HG02981 (cell line): ENCODE measurements at regions not wholly inside any gene's neighbourhood (a gene's known extent, or its start where the extent isn't known, plus 50 kb on each side); places are given as distances from the start of the nearest gene placed in this dataset.

Experiments
- ATAC-seq: cut with Tn5 transposase; IDR thresholded peaks from one replicate; pipeline ENCODE4 v1.9.1; 2021; ENCODE audit warnings: mild to moderate bottlenecking, moderate library complexity; ENCODE audit not compliant: unreplicated experiment

- ATAC-seq: no peak
These were observed 369.7 kb upstream of the ERCC4 start for GRCh38 chr16:13550254-13550653.

- no peak for ATAC-seq
These were observed 367.6 kb upstream of the ERCC4 start for GRCh38 chr16:13552062-13552959.

- no peak for ATAC-seq
These were observed 367.0 kb upstream of the ERCC4 start for GRCh38 chr16:13552960-13553257.

- no peak for ATAC-seq
These were observed 366.4 kb upstream of the ERCC4 start for GRCh38 chr16:13553453-13553985.

GRCh38 chr16:13554005-13554404, 365.9 kb upstream of the ERCC4 start:
- ATAC-seq: no peak

- ATAC-seq: no peak
These were observed 365.3 kb upstream of the ERCC4 start for GRCh38 chr16:13554643-13555042.

- no peak for ATAC-seq
These were observed 362.5 kb upstream of the ERCC4 start for GRCh38 chr16:13557418-13557817.

- no peak for ATAC-seq
These were observed 361.2 kb upstream of the ERCC4 start for GRCh38 chr16:13558752-13559151.

GRCh38 chr16:13559624-13560023, 360.3 kb upstream of the ERCC4 start:
- no peak for ATAC-seq

- no peak for ATAC-seq
These were observed 359.8 kb upstream of the ERCC4 start for GRCh38 chr16:13560151-13560550.

- ATAC-seq: no peak
These were observed 358.5 kb upstream of the ERCC4 start for GRCh38 chr16:13561291-13562070.

- ATAC-seq: no peak
These were observed 351.2 kb upstream of the ERCC4 start for GRCh38 chr16:13568803-13569202.

- ATAC-seq: no peak
These were observed 350.0 kb upstream of the ERCC4 start for GRCh38 chr16:13569986-13570385.

GRCh38 chr16:13571036-13571435, 348.9 kb upstream of the ERCC4 start:
- no peak for ATAC-seq

- no peak for ATAC-seq
These were observed 346.1 kb upstream of the ERCC4 start for GRCh38 chr16:13573903-13574302.

- ATAC-seq: no peak
These were observed 333.9 kb upstream of the ERCC4 start for GRCh38 chr16:13586051-13586450.

- no peak for ATAC-seq
These were observed 332.8 kb upstream of the ERCC4 start for GRCh38 chr16:13587181-13587580.

GRCh38 chr16:13594823-13595222, 325.1 kb upstream of the ERCC4 start:
- ATAC-seq: no peak

- ATAC-seq: no peak
These were observed 313.1 kb upstream of the ERCC4 start for GRCh38 chr16:13606804-13607203.

- no peak for ATAC-seq
These were observed 312.7 kb upstream of the ERCC4 start for GRCh38 chr16:13607289-13607688.

GRCh38 chr16:13611596-13611995, 308.4 kb upstream of the ERCC4 start:
- ATAC-seq: no peak

- no peak for ATAC-seq
These were observed 307.3 kb upstream of the ERCC4 start for GRCh38 chr16:13612623-13613022.
